ENCODE measurements at regions not wholly inside any gene's neighbourhood (a gene's known extent, or its start where the extent isn't known, plus 50 kb on each side); places are given as distances from the start of the nearest gene placed in this dataset.

- TF ChIP-seq, protein P1, sequence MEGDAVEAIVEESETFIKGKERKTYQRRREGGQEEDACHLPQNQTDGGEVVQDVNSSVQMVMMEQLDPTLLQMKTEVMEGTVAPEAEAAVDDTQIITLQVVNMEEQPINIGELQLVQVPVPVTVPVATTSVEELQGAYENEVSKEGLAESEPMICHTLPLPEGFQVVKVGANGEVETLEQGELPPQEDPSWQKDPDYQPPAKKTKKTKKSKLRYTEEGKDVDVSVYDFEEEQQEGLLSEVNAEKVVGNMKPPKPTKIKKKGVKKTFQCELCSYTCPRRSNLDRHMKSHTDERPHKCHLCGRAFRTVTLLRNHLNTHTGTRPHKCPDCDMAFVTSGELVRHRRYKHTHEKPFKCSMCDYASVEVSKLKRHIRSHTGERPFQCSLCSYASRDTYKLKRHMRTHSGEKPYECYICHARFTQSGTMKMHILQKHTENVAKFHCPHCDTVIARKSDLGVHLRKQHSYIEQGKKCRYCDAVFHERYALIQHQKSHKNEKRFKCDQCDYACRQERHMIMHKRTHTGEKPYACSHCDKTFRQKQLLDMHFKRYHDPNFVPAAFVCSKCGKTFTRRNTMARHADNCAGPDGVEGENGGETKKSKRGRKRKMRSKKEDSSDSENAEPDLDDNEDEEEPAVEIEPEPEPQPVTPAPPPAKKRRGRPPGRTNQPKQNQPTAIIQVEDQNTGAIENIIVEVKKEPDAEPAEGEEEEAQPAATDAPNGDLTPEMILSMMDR (conservative IDR thresholded peaks at IDR 0.05; ENCODE audit: low read depth in 2 of 2) = no peak
- TF ChIP-seq REST (IDR thresholded peaks at IDR 0.05; ENCODE audit: unreplicated experiment) (no peak), NANOG (IDR thresholded peaks at IDR 0.05; ENCODE audit: borderline replicate concordance) (no peak), EZH2 (IDR thresholded peaks at IDR 0.05; ENCODE audit: low read depth, unreplicated experiment) (no peak), CREB1 (CRISPR knock-in tag; IDR thresholded peaks at IDR 0.05; ENCODE audit: low read depth) (no peak), EZH2phosphoT487 (IDR thresholded peaks at IDR 0.05; ENCODE audit: unreplicated experiment) (no peak), ZNF114 (CRISPR knock-in tag; IDR thresholded peaks at IDR 0.05) (no peak)
These were observed 441.0 kb downstream of the FUT8 start for GRCh38 chr14:65853407-65853955.
